Fibroblast of villous mesenchyme (primary cell): ENCODE measurements at regions not wholly inside any gene's neighbourhood (a gene's known extent, or its start where the extent isn't known, plus 50 kb on each side); places are given as distances from the start of the nearest gene placed in this dataset.

Source experiments
- DNase-seq: peaks from one replicate; pipeline ENCODE4 v3.0.0-alpha.2; 2010; ENCODE audit warnings: low read depth
- H3K4me3 ChIP-seq: 2 replicates; pipeline ENCODE4 v1.5.1; 2011; ENCODE audit warnings: low read depth, mild to moderate bottlenecking, low read length
- CTCF ChIP-seq: IDR thresholded peaks from 2 replicates; pipeline ENCODE4 v1.5.1; 2012; ENCODE audit warnings: low read depth, mild to moderate bottlenecking, low read length; ENCODE audit not compliant: insufficient read depth

GRCh38 chr16:79969458-79969857 is 368.9 kb upstream of the MAF start:
- no peak for TF ChIP-seq CTCF
- no peak overlapping the region for H3K4me3 ChIP-seq
- no peak for DNase-seq

GRCh38 chr16:79966226-79966625 is 365.7 kb upstream of the MAF start:
- no peak for DNase-seq
- no peak overlapping the region for H3K4me3 ChIP-seq
- no peak for TF ChIP-seq CTCF

GRCh38 chr16:79965718-79966117 is 365.2 kb upstream of the MAF start:
- no peak overlapping the region for H3K4me3 ChIP-seq
- no peak for TF ChIP-seq CTCF
- no peak for DNase-seq

- H3K4me3 ChIP-seq, result no peak overlapping the region
- no peak for DNase-seq
- TF ChIP-seq CTCF, result no peak
Measured at GRCh38 chr16:79964104-79964503, 363.6 kb upstream of the MAF start.

- TF ChIP-seq CTCF, result no peak
- DNase-seq, result no peak
- no peak overlapping the region for H3K4me3 ChIP-seq
Measured at GRCh38 chr16:79962962-79963361, 362.4 kb upstream of the MAF start.

GRCh38 chr16:79959226-79959625 is 358.7 kb upstream of the MAF start:
- no peak for TF ChIP-seq CTCF
- no peak overlapping the region for H3K4me3 ChIP-seq
- no peak for DNase-seq

- DNase-seq, result no peak
- H3K4me3 ChIP-seq, result no peak overlapping the region
- no peak for TF ChIP-seq CTCF
Measured at GRCh38 chr16:79954921-79955705, 354.6 kb upstream of the MAF start.
